GM10248 (cell line): ENCODE measurements at regions not wholly inside any gene's neighbourhood (a gene's known extent, or its start where the extent isn't known, plus 50 kb on each side); places are given as distances from the start of the nearest gene placed in this dataset.

Experiments
- CTCF ChIA-PET: fragments of 300-600 bp; sonication (Branson Sonifier 250); formaldehyde crosslinking; extraction: SDS; loops from one replicate; lab custom pipeline; 2021; ENCODE audit warnings: antibody characterized with exemption; lab: Yijun Ruan, JAX
- POLR2A ChIA-PET: fragments of 350-650 bp; sonication (Branson Sonifier 250); formaldehyde crosslinking; extraction: SDS; loops from one replicate; lab custom pipeline; 2020; ENCODE audit warnings: antibody characterized with exemption; lab: Yijun Ruan, JAX
- DNase-seq: peaks from one replicate; pipeline ENCODE4 v3.0.0; 2012; ENCODE audit errors: extremely low spot score
- TF ChIP-seq, protein P1 (sequence below): IDR thresholded peaks from 2 replicates; pipeline ENCODE4 v1.5.1; 2012; ENCODE audit warnings: mild to moderate bottlenecking, low read depth; ENCODE audit errors: extremely low read depth, missing control alignments, control extremely low read depth

DNA sequence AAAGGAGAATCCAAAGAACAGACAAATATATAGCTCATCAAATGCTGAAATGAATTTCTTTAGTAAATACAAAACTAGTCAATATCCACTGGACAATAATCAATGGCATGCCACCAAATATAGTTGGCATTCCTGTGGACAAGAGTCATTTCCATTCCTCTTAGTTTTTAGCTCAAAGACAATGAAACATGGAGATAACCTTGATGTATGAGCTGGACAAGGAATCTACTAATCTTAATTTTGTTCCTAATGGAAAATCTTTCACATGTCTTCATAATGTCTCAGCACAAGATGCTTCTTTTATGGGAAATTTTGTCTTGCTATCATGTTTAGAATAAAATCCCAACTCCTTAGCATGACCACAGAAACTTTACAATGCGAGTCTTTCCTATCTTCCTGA is 87.8 kb downstream of the PFDN4 start:
- TF ChIP-seq, protein P1, sequence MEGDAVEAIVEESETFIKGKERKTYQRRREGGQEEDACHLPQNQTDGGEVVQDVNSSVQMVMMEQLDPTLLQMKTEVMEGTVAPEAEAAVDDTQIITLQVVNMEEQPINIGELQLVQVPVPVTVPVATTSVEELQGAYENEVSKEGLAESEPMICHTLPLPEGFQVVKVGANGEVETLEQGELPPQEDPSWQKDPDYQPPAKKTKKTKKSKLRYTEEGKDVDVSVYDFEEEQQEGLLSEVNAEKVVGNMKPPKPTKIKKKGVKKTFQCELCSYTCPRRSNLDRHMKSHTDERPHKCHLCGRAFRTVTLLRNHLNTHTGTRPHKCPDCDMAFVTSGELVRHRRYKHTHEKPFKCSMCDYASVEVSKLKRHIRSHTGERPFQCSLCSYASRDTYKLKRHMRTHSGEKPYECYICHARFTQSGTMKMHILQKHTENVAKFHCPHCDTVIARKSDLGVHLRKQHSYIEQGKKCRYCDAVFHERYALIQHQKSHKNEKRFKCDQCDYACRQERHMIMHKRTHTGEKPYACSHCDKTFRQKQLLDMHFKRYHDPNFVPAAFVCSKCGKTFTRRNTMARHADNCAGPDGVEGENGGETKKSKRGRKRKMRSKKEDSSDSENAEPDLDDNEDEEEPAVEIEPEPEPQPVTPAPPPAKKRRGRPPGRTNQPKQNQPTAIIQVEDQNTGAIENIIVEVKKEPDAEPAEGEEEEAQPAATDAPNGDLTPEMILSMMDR: no peak
- POLR2A ChIA-PET: no interaction called here
- DNase-seq: no peak
- CTCF ChIA-PET: no interaction called here

DNA sequence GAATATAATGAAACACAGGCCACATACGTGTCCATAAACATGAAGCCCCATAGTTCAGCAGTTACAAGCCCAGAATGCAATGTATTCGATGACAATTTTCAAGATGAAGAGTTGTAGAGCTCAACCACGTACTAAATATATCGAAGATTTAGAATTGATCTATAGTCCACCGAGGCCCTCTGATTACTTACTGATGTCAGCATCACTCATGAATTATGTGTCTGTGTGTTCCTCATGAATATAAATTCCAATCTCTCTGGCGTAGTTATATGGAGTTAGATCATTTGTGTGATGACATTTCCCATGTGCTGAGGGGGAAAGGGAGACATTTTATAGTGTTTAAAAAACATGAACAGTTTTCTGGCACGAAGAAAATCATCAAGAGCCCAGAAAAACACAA is 97.5 kb downstream of the PFDN4 start:
- ChIA-PET POLR2A (no interaction called here), CTCF (no interaction called here)
- TF ChIP-seq, protein P1: no peak
- DNase-seq: no peak

DNA sequence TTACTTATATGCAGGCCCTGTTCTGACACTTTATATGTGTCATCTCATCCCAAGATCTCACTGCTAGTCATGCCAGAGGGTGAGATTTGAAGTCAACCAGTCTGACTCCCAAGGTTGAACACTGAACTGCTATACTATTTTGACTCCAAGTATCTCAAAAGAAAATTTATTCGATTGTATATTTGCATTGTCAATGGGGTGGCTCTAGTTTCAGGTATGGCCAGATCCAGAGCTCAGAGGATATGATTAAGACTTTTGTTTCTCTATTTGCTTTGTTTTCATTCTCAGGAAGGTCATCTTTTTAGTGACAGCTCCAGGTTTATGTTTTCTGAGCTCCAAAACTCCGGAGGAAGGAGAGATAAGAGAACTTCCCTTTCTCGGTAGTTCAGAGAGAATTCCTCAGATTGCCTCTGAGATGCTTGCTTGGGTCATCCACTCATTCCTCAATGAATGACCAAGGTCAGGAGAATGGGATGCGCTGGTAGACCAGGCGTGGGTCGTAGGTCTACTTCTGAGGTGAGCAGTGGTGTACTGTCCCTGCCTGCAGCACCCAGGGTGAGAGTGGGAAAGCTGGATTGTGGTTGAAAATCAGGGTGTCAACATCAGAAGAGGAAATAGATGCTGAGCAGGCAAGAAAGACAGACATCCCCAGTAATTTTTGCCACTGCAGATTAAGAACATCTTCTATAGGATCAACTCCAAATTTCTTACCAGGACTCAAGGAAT is 99.3 kb downstream of the PFDN4 start:
- TF ChIP-seq, protein P1: no peak
- DNase-seq: no peak
- POLR2A ChIA-PET: no interaction called here
- CTCF ChIA-PET: interaction anchor here (1.3 kb wide), 1 partner anchor 13 kb away, joined by 4 read pairs; no protein-coding TSS in a partner anchor

GRCh38 chr20:54308804-54309203 is 100.9 kb downstream of the PFDN4 start:
- TF ChIP-seq, protein P1: no peak
- no peak for DNase-seq
- ChIA-PET CTCF (no interaction called here), POLR2A (no interaction called here)

- DNase-seq: no peak
- CTCF ChIA-PET: interaction anchor here (1.4 kb wide), 1 partner anchor 10 kb away, joined by 4 read pairs; no protein-coding TSS in a partner anchor
- POLR2A ChIA-PET: no interaction called here
- TF ChIP-seq, protein P1: no peak
Observed at GRCh38 chr20:54318892-54319291, 111.0 kb downstream of the PFDN4 start.

DNA sequence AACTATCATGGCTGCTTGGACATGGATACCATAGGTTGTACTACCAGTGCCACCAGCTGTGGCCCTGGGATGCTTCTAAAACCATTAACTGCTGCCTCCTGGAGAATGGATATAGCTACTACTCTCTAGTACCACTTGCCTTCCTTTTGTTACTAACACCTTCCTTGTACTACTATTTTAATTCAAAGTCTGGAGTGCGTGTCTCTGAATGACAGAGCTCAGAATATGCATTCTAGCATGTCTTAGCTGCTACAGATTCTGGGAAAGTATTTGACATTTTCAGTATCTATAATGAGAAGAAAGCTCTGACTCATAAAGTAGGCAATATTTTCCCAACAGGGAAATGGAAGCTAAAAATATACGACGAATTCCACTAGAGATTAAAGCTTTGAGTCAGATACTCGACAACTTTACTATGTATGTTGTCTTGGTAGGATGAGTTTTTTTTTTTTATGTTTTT is 112.3 kb downstream of the PFDN4 start:
- DNase-seq: no peak
- POLR2A ChIA-PET: no interaction called here
- TF ChIP-seq, protein P1: no peak
- CTCF ChIA-PET: interaction anchor here (1.3 to 1.4 kb wide), 2 partner anchors 9 to 13 kb away, joined by 4 read pairs; no protein-coding TSS in a partner anchor
